ENCODE measurements at regions not wholly inside any gene's neighbourhood (a gene's known extent, or its start where the extent isn't known, plus 50 kb on each side); places are given as distances from the start of the nearest gene placed in this dataset.

GRCh38 chr6:23712756-23713155 is 413.3 kb upstream of the NRSN1 start (continued):
- no peak for TF ChIP-seq PRDM15 (CRISPR knock-in tag; IDR thresholded peaks at IDR 0.05)
- no peak for TF ChIP-seq TP53 (CRISPR knock-in tag; IDR thresholded peaks at IDR 0.05)
- TF ChIP-seq AFF4 (CRISPR knock-in tag; IDR thresholded peaks at IDR 0.05; ENCODE audit: borderline replicate concordance), result no peak
- TF ChIP-seq FOXK1 (CRISPR knock-in tag; IDR thresholded peaks at IDR 0.05), result no peak
- no peak for TF ChIP-seq ZNF138 (CRISPR knock-in tag; conservative IDR thresholded peaks at IDR 0.05)
- no peak for TF ChIP-seq FOXP1 (CRISPR knock-in tag; IDR thresholded peaks at IDR 0.05; ENCODE audit: borderline replicate concordance)

GRCh38 chr6:23713211-23713610 is 412.8 kb upstream of the NRSN1 start:
- no peak for ATAC-seq
- ChIA-PET CTCF (no interaction called here), POLR2A (no interaction called here)
- no peaks in the 10 kb centered on the region for H3K36me3 Mint-ChIP-seq
- no peaks in the 10 kb centered on the region for H3K9me3 Mint-ChIP-seq
- no peak overlapping the region for H3K4me3 Mint-ChIP-seq
- no peak overlapping the region for H3K27ac Mint-ChIP-seq
- H3K4me1 Mint-ChIP-seq, result no peaks in the 10 kb centered on the region
- no peak for DNase-seq (ENCODE audit: low spot score)
- H3K27me3 Mint-ChIP-seq (ENCODE audit: low read depth), result no peaks in the 10 kb centered on the region
- no peak for TF ChIP-seq E2F5 (CRISPR knock-in tag; IDR thresholded peaks at IDR 0.05)
- TF ChIP-seq ZNF219 (CRISPR knock-in tag; IDR thresholded peaks at IDR 0.05; ENCODE audit: borderline replicate concordance), result no peak
- TF ChIP-seq RELA (CRISPR knock-in tag; IDR thresholded peaks at IDR 0.05; ENCODE audit: borderline replicate concordance), result no peak
- TF ChIP-seq USF2 (CRISPR knock-in tag; IDR thresholded peaks at IDR 0.05), result no peak
- no peak for TF ChIP-seq TEAD1 (CRISPR knock-in tag; IDR thresholded peaks at IDR 0.05)
- TF ChIP-seq ZNF671 (CRISPR knock-in tag; IDR thresholded peaks at IDR 0.05), result no peak
- no peak for TF ChIP-seq ZMAT4 (CRISPR knock-in tag; IDR thresholded peaks at IDR 0.05)
- TF ChIP-seq PRDM15 (CRISPR knock-in tag; IDR thresholded peaks at IDR 0.05), result no peak
